ENCODE measurements at regions not wholly inside any gene's neighbourhood (a gene's known extent, or its start where the extent isn't known, plus 50 kb on each side); places are given as distances from the start of the nearest gene placed in this dataset.
"Not testable (repeated sequence)": the region's sequence is repeated elsewhere in the genome, so short reads cannot be mapped to it uniquely, and the experiment has no call there.

DNA sequence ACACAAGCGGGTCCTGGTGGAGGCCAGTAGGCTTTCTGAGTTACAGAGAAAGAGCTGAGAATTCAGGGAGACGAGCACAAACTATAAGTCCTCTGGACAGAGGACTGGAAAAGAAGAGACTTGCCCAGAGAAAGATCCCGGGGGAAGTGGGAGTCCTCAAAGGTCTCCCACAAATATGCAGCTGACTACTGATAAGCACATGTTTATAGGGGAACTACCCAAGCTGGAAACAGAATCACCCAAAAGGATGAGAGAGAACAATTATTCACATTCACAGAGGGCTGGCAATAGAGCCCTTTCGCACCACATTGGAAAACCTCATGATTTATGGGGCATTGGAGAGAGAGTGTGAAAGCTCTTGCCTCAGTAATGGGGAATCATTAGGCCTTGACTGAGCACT, 337.6 kb downstream of the IRS1 start:
- intact Hi-C loops (cut with DNase I) = no loop called here
- DNase-seq = no peak

DNA sequence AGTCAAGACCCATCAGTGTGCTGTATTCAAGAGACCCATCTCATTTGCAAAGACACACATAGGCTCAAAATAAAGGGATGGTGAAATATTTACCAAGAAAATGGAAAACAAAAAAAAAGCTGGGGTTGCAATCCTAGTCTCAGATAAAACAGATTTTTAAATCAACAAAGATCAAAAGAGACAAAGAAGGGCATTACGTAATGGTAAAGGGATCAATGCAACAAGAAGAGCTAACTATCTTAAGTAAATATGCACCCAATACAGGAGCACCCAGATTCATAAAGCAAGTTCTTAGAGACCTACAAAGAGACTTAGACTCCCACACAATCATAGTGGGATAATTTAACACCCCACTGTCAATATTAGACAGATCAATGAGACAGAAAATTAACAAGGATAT, 343.5 kb downstream of the IRS1 start:
- intact Hi-C loops (cut with DNase I) = not testable (repeated sequence)

DNA sequence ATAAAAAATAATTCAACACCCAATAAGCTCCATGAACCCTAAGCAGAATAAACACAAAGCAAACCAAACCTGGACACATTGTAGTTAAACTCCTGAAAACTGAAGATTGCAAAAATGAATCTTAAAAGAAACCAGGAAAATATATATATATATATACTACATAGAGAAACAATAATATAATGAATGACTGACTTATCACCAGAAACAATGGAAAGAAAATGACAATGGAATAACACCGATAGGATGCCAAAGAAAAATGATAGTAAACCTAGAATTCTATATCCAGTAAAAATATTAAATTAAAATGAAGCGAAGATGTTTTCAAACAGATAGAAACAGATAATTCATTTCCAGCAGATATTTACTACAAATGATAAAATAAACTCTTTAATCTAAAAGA, 346.9 kb downstream of the IRS1 start:
- DNase-seq = no peak
- intact Hi-C loops (cut with DNase I) = no loop called here

More for the DNA sequence above, 343.5 kb downstream of the IRS1 start:
- not testable (repeated sequence) for DNase-seq

DNA sequence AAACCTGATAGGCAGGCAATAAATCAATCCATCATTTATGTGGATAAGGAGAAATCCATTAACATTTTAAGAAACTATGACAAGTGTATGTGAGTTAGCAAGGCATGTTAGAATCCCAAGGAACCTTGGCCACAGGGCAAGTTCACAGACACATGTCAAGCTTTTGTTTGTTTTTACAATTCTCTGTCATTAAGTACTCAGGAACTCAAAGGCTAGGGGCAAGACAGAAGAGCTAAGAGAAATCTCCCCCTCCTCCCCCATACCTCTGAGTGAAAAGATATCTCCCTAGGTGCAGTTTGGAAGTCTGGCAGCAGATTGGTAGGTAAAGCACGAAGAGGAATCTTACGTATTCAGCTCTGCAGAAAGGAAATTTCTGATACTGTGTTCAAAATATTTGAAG, 348.1 kb downstream of the IRS1 start:
- no peak for DNase-seq
- intact Hi-C loops (cut with DNase I) = no loop called here

DNA sequence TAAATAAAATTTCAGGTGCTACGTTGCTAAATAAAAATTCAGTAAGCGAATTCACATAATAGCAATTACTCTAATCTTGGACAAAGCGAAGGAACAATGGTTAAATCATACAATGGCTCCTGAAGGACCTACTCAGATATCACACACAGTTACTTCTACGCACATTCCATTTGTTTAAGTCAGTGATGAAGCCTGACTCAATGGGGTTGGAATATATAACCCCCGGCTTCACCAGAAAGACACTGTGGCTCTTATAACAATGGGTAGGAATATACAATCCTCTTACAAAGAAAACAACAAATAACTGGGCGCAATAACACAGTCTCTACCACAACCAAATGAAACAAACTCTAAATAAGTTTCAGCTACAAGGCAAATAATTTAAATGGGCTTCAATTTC, 349.5 kb downstream of the IRS1 start:
- intact Hi-C loops (cut with DNase I) = no loop called here
- DNase-seq = no peak

DNA sequence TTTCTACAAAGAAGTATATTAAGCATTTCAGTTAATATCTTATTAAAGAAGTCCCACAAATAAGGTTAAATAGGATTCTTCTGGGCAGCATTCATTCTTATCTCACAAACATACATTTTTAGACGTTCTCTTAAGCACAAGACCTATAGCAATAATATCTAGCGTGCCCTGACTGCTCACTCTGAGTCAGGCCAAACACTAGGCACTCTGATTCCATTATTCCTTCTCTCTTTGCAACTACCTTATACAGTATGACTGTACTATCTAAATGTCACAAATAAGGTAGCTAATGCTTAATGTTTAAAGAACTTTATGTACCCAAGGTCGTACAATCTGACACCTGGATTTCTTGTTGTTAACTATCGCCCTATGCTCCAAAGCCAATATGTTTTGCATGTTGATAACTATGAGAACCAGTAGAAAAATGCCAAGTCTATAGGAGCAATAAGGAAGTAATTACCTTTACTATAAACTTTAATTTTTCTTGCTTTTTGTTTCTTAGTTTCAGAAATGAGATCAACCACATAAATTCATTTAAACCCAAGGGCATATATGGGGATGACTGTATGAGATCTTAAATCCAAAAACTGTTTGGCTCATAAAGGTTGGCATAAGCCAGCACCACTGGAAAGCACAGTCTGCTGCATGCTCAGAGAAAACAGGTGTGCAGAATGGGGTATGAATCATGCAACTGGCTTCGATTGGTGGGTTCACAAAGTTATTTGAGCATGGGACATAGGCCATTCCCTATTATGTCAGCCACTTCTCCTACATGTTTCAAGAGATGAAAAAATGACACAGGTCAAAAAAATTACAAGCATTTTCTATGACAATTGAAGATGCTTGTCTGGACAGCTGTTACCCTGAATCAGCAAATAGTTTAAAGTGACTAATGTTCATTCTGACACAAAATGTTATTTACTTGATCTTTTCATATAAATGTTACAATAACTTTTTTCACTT, 352.0 kb downstream of the IRS1 start:
- intact Hi-C loops (cut with DNase I) = no loop called here
- no peak for DNase-seq

DNA sequence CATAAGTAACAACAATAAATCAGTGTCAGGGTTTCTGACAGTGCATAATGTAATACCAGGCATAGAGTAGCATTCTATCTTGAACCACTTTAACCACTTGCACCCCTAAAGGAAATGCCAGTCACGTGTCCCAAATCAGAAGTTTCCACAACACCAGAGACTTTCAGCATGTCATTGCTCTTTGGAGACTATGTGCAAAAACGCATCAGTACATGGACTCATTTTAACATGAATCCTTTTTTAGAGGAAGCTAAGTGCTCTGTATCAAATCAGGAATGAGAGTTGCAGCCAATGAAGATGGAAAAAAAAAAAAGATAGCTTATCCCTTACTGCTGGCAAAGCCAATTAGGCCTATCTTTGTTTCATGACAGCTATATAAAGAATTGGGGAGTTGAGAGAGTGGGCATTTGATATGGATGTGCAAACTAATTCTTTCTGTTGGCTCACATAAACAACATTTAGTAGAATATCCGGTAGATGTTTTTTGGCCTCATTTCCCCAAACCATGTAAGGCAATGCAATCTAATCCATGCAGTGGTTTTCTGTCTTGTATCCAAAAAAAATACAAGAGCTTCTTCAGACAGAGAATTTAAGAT, 353.1 kb downstream of the IRS1 start:
- intact Hi-C loops (cut with DNase I) = no loop called here
- DNase-seq = no peak

DNA sequence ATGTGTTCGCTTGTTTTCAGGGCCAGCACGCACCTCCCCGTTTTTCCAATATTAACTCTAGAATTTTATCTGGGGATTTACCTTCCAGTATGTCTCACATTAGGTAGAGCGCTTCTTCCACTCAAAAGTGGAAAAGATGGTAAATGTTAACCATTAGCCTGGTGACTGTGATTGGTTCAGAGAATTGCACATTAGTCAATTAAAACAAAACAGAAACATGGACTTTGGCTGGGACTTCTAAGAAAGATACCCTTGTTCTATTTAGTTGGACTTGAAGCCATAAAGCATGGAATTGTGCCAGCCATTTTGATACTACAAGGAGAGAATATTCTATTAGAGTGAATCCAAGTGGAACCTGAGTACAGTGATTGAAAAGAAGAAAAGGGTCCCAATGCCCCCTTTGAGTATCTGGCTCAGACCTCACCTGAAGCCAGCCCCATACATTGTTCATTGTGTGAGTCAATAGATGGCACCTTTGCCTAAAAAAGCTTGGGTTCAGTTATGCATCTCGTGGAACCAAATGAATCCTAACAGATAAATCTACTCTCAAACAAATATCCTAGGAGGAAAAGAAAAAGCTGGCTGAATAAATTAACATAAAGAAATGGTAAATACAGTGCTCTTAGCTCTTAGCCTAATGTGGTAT, 354.3 kb downstream of the IRS1 start:
- intact Hi-C loops (cut with DNase I) = no loop called here
- no peak for DNase-seq

DNA sequence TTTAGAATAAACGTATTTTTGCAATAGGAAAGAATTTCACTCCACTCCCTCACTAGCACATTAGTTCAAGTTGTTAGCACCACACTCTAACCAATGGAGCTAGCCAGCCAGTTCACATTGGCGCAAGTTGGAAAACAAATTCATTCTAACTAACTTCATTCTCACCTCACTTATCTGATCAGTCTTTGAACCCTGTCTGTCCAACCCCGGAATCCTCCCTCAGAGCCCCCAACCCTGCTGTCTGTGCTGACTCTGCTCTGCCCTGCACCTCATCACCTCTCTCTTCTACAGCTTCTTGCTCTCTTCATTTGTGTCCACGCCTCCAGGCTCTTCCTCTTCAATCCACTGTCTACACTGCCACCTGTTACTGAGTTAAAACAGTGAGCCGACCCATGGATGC, 356.5 kb downstream of the IRS1 start:
- DNase-seq = no peak
- intact Hi-C loops (cut with DNase I) = no loop called here

DNA sequence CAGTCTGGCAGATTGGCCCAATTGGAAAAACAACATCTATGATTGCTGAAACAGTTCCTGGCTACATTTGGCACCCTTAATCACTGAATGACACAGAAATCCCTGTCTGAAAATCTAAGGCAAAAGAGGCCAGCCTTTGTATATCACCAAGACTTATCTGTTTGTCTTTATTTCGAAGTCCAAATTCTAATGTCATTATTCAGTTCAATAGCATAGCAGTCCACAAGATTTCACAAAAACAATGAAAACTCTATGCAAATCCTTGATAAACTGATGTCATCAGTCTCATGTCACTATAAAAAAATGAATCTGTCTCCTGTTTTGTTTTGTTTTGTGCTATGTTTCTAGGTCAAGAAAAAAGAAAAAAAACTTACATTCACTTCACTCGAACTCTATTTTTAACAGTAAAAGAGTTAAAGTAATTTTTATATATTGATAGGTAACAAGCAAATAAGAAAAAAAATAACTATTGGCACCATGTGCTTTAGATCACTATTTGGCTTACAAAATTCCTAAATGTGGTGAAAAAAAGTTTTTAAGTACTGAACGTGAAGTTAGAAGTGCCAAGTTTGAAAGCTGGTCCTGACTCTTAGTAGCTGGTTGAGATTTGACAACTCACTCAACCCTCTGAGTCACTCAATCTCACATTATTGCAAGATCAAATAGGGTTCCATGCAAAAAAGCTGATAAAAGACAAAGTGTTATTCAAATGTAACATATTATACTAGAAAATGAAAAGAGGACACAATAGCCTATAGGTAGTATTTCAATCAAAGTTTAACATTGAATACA, 359.3 kb downstream of the IRS1 start:
- intact Hi-C loops (cut with DNase I) = no loop called here
- DNase-seq = no peak

DNA sequence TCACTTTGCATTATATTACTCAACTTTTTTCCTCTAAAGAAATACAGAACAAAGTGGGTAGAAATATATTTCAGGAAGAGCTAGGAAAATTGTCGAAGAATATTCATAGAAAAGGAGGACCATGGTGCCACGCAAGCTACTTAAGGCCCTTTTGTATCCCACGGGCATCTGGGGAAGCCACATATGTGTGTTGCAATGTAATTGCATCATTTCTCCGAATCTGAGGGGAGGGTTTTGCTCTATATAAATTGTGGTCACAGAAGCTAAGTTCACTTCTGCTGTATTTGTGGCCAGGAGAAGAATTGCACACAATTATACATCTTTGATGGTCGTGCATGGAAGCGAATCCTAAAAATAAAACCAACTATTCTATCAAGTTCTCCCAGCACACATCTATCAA, 360.3 kb downstream of the IRS1 start:
- intact Hi-C loops (cut with DNase I) = no loop called here
- no peak for DNase-seq

DNA sequence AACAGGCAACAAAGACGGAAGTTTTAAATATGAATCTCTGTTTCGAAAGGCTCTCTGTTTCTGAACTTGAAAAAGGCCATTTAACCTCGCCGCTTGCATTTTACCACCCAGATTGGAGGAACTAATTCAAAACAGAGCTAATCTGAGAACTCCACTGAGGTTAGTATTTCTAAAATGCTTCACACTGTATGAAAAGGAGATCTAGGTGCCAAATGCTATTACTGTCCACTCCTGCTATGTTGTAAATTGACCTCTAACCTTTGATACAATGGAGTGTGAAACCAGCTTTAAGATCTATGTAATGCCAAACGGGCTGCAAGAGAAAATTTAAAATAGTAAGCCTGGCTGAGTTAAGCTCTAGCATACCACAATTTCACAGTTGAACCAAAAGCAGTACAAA, 364.5 kb downstream of the IRS1 start:
- intact Hi-C loops (cut with DNase I) = no loop called here
- no peak for DNase-seq

DNA sequence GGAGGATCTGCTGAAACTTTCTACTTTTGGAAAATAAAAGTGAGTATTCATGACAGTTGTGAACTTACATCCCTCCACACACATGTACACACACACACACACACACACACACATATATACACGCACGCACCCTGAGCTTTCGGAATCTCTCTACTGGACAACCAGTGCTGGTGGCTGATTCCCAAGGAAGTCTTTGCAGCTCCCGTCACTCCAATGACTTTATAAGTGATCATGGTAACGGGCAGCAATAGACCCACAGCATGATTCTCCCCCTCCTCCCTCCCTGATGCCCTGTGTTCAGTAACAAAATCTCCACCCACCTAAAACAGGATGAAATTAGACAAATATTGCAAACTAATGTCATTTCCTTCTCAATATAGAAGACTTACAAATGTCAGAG, 364.9 kb downstream of the IRS1 start:
- no peak for DNase-seq
- intact Hi-C loops (cut with DNase I) = no loop called here

DNA sequence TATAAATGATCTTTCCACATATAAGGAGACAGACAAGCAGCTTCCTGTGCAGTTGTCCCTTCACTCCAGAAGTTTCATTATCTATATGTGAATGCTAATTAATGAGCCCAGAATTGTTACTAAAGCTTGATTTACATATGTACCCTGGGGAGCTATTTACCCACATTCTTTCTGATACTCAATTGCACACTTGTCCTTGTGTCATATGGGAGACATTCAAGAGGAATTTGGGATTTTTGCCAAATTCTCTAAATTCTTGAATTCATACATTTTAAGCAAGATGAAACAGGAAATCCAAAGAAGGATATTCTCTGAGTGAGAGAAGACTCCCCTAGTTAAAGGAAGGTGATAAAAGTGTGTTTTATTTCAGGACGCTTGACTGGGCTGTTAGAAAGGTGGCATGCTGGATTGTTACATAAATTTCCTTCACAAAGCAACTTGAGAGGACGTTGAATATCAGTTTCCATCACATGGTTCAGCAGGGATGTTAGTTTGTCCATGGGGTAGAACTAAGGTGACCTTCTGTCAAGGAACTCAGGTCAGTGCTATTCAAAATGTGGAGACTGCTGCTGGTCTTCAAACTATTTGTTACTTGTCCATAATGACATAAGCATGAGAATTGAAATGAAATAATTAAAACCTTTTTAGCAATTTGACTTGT, 368.2 kb downstream of the IRS1 start:
- no peak for DNase-seq
- intact Hi-C loops (cut with DNase I) = no loop called here

DNA sequence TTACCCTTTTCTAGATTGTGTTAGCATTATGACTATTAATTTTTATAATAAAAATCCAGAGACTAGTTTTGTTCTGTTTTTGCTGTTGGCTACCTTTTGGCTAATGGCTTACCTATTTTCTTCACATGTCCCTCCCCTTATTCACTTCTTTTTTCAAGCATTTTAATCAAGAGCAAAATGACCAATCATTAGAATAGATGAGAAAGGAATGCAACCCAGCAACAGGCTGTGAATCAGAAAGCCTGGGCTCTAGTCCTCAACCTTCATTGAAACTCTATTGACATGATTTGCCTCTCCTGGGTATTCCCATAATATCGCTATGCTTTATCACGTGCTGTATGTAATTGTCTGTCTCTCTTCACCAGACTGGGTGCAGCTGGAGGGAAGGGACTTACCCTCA, 370.1 kb downstream of the IRS1 start:
- DNase-seq = no peak
- intact Hi-C loops (cut with DNase I) = no loop called here

DNA sequence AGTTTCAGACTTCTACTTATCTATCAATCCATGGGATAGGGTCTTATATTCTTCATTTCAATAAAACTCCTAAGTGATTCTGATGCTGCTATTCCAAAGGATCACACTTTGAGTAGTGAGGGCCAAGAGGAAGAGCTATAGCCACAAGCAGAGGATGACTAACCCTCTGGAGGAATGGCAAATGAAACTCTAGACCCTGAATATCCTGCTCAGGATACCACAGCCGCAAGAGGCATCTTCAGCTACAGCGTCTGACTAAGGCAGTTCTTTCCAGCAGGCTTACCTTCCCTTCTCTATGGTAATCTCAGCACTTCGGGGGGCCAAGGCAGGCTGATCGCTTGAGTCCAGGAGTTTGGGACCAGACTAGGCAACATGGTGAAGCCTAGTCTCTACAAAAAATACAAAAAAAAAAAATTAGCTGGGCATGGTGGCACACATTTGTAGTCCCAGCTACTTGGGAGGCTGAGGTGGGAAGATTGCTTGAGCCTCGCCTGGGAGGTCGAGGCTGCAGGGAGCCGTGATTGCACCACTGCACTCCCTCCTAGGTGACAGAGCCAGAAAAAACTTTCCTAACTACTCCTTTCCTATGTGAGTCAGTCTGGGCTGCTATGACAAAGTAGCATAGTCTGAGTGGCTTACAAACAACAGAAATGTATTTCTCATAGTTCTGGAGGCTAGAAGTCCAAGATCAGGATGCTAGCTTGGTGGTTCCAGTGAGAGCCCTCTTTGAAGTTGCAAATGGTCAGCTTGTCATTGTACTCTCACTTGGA, 371.9 kb downstream of the IRS1 start:
- DNase-seq = no peak
- intact Hi-C loops (cut with DNase I) = no loop called here

DNA sequence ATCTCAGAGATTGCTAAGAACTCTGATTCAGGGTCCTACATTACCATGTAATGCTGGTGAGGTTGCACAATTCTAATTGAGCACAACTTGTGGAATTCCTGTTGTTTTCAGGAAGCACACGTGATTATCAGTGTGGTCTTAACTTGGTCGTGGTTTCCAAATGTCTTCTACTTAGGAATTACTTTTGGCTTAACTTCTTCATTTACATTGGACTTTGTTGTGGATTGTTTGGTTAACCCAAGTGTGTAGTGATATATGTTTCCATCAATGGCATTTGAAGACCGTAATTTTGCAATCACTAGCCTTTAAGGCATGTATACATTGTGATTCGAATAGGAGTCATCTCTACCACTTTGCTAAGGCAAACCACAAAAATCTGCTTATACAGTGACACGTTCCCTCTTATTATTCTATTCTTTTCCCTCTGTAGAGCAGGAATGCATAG, 373.3 kb downstream of the IRS1 start:
- DNase-seq = no peak
- intact Hi-C loops (cut with DNase I) = no loop called here

DNA sequence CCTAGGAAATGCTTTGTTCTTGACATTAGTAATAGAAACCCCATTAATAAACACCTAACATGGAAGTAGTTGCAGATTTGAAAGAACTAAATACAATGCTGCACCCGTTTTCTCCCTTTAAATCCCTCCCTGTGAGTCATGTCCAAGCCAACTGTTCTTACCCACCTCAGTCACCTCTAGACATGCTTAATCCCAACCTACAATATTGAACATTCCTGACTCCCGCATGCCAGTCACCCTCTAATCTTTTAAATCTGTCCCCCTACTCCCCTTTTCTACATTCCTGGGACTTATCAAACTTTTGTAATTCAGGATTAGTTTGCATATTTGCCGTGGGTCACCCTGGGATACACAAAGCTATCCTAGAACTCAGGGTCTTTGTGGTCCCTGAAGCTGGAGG, 374.6 kb downstream of the IRS1 start:
- intact Hi-C loops (cut with DNase I) = no loop called here
- no peak for DNase-seq

Measured in head of caudate nucleus (tissue), 42 donors.